Activated CD8-positive, alpha-beta memory T cell treated with anti-CD3 and anti-CD28 coated beads for 24 hours (primary cell): ENCODE measurements at regions not wholly inside any gene's neighbourhood (a gene's known extent, or its start where the extent isn't known, plus 50 kb on each side); places are given as distances from the start of the nearest gene placed in this dataset.
"Not testable (repeated sequence)": the region's sequence is repeated elsewhere in the genome, so short reads cannot be mapped to it uniquely, and the experiment has no call there.

Experiments used
- DNase-seq: peaks from one replicate; pipeline ENCODE4 v3.0.0-alpha.2; 2020

- DNase-seq: no peak
These were observed 1293.9 kb downstream of the PLA2G4A start for GRCh38 chr1:188122646-188123045.

DNA sequence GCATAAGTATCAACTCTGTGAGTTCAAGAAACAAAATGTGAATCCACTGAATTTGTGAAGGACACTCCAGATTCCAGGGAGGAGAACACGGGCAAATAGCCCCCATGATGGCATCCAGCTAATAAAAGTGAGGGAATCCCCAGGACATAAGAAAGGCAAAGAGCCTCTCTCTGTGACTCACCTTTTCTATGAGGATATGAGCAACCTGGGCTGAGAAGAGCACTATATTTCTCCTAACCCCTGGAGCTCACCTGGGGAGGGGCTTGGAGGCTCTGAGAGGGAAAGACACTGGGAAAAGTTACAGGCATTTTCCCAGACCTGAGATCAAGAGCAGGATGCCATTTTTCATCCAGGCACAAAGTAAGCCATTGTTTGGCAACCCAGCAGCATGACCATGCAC is 1298.8 kb downstream of the PLA2G4A start:
- no peak for DNase-seq

- no peak for DNase-seq
These were observed 1300.0 kb downstream of the PLA2G4A start for GRCh38 chr1:188128761-188129160.

- DNase-seq: no peak
These were observed 1301.4 kb downstream of the PLA2G4A start for GRCh38 chr1:188129856-188130838.

GRCh38 chr1:188137221-188137620 is 1308.5 kb downstream of the PLA2G4A start:
- DNase-seq: no peak

GRCh38 chr1:188140958-188141357 is 1312.2 kb downstream of the PLA2G4A start:
- no peak for DNase-seq

- no peak for DNase-seq
These were observed 1325.4 kb downstream of the PLA2G4A start for GRCh38 chr1:188154196-188154595.

DNA sequence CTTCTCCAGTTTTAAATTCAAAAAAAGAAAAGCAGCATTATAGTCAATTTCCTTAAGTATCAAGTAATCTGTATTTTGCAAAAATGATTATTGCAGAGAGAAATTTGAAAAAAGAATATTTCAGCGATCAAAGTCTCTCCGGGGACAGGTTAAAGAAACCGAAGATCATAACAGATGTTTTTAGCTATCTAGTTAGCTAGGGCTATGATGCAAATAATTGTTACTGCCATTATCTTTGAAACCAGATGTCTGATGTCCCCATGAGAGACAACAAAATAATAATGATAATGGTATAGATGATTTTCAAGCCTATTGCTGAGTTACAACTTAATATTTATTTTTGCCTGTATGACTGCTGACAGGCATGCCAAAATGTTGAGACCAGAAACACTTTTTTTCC is 1326.0 kb downstream of the PLA2G4A start:
- DNase-seq: no peak

GRCh38 chr1:188155261-188155660 is 1326.5 kb downstream of the PLA2G4A start:
- no peak for DNase-seq

DNA sequence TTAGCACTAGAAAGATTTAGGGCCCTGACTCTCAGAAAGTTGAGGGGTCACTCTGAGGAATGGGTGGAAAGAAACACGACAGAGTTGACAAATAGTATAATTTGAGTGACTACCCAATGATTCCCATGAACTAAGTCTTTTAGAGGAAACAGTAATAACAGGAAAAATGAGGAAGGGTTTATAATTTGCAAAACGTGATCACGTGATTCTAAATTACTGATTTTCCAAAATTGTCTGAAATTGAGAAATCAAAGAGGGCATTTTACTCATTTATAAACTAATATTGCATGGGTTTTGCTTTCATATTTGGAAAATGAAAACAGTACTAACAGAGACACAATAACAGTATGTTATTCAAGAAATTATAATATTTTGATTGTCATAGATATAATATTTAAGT is 1335.7 kb downstream of the PLA2G4A start:
- no peak for DNase-seq

DNA sequence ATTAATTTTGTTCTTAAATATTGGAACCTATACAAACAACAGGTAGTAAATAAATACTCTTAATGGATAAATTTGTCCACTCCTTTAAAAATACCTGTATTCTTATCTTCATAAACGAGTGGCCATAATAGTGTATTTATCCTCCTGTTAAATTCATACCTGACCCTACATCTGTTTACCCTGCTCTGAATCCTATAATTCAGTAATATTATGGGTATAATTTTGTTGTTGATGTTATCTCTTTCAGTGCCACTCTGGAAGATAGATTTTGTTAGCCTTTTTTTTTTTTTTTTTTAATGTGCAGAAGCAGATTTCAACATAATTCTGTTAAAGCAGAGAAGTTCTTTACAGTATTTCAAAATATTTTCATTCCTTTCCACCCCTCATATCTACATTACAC is 1337.9 kb downstream of the PLA2G4A start:
- DNase-seq: no peak

GRCh38 chr1:188169971-188170370 is 1341.2 kb downstream of the PLA2G4A start:
- no peak for DNase-seq

DNA sequence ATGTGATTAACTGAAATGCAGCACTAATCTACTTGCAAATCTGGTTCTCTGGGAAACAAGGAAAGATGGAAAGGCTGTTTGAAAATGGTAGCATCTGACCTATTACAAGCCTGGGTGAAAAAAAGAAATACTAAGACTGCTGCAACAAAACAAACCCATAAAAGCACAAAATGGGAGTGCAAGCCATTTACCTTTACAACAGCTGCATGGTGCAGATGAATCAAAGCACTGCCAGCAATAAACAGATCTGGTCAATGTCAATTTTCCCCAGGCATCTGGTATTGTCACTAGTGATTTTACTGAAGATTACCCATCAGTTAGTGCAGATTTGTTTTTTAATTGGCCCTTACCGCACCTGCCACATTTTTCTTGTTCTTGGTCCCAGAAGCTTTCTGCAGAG is 1341.7 kb downstream of the PLA2G4A start:
- no peak for DNase-seq

- no peak for DNase-seq
These were observed 1342.2 kb downstream of the PLA2G4A start for GRCh38 chr1:188170935-188171334.

- DNase-seq: not testable (repeated sequence)
These were observed 1353.3 kb downstream of the PLA2G4A start for GRCh38 chr1:188182063-188182462.

DNA sequence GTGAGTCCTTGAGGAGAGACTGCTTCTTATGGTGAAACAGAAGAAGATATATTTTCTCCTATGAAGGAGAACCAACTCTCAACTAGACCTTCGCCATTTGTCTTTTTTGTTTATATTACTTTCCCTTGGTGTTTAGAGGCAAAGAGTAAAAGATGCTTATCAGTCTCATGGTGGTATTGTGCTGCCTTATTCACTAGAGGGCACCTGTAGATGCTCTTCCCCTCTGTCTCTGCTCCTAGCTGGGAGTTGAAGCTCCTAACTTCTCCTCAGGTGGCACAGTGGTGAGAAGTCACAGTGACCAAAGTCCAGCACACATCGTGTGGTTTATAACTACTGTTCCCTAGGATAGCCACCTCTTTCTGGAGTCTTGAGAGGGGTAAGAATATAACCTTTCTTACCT is 1359.6 kb downstream of the PLA2G4A start:
- DNase-seq: no peak

GRCh38 chr1:188194916-188195315 is 1366.2 kb downstream of the PLA2G4A start:
- no peak for DNase-seq

GRCh38 chr1:188218289-188218688 is 1389.5 kb downstream of the PLA2G4A start:
- no peak for DNase-seq

DNA sequence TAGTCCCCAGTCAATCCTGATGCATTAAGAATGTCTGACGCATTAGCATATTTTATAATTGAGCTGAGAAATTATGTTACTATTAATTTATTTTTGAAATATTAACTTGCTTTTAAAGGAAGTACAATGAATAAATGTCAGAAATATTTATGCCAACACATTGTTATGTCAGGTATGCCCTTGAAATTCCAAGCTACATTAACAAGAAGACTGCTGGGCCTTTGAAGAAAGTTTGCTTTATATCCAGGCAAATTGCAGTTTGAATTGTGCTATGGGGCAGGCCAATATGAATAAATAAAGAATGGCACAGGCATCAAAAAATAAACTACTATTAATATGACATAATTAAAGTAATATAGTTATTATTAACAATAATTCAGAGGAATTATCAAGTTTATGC is 1391.3 kb downstream of the PLA2G4A start:
- no peak for DNase-seq

- no peak for DNase-seq
These were observed 1395.5 kb downstream of the PLA2G4A start for GRCh38 chr1:188224263-188224662.

- DNase-seq: no peak
These were observed 1397.2 kb downstream of the PLA2G4A start for GRCh38 chr1:188225975-188226374.

DNA sequence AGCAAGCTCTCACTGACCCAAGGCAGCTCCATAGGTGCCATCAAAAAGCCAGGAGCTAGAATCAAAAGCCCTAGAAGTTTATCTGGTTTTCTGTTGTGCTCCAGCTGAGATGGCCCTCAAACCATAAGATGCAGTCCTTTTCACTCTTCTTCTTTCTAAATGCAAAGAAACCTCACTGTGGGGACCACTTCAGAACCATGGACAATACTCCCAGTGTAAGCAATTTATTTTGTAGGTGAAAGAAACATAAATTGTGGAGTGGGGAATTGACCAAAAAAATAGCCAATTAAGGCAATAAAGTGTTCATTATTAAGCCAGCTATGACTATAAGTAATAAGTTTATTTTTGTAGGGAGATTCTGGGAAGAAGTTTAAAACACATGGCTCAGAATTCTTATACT is 1399.9 kb downstream of the PLA2G4A start:
- no peak for DNase-seq

- DNase-seq: no peak
These were observed 1409.0 kb downstream of the PLA2G4A start for GRCh38 chr1:188237573-188238348.
